SK-N-MC (cell line): ENCODE measurements at regions not wholly inside any gene's neighbourhood (a gene's known extent, or its start where the extent isn't known, plus 50 kb on each side); places are given as distances from the start of the nearest gene placed in this dataset.

ENCODE experiments used
- EZH2 ChIP-seq: fragments of 200-600 bp; sonication (generic); IDR thresholded peaks from one replicate; pipeline ENCODE4 v1.6.1; 2017; ENCODE audit warnings: antibody characterized with exemption
- POLR2AphosphoS5 ChIP-seq: IDR thresholded peaks from 2 replicates; pipeline ENCODE4 v1.6.1; 2012; ENCODE audit warnings: mild to moderate bottlenecking, low read depth, low read length, borderline replicate concordance

GRCh38 chrX:112913807-112914206, 73.2 kb upstream of the AMOT start:
- TF ChIP-seq POLR2AphosphoS5 (no peak), EZH2 (no peak)
